ENCODE measurements at regions not wholly inside any gene's neighbourhood (a gene's known extent, or its start where the extent isn't known, plus 50 kb on each side); places are given as distances from the start of the nearest gene placed in this dataset.

GRCh38 chr7:30213637-30214036 is 70.8 kb upstream of the ZNRF2 start:
- Histone ChIP-seq H3K9ac (replicated peaks in 1 of 4; ENCODE audit: extremely low read depth in 1 of 4, low read depth in 3 of 4, low read length in 3 of 4) (no peak overlapping the region), H4K20me1 (replicated peaks in 1 of 2; ENCODE audit: control insufficient read depth in 1 of 2, insufficient read depth in 2 of 2, low read length in 2 of 2) (no peaks in the 10 kb centered on the region), H2BK5ac (ENCODE audit: low read depth, low read length) (no peak overlapping the region), H2BK12ac (ENCODE audit: low read depth, low read length) (no peak overlapping the region), H3K4me1 (replicated peaks in 1 of 4; ENCODE audit: control insufficient read depth in 3 of 4, insufficient read depth in 4 of 4, low read length in 3 of 4) (no peaks in the 10 kb centered on the region), H3K27ac (ENCODE audit: low read depth, low read length) (no peak overlapping the region), H2AK5ac (ENCODE audit: low read depth, low read length) (no peak overlapping the region), H3K79me1 (ENCODE audit: low read depth, low read length) (no peaks in the 10 kb centered on the region), H3K4me2 (ENCODE audit: insufficient read depth in 1 of 2, low read depth in 2 of 2, low read length in 2 of 2) (no peak overlapping the region), H3K79me2 (ENCODE audit: control insufficient read depth in 1 of 2, insufficient read depth in 2 of 2, low read length in 2 of 2) (no peaks in the 10 kb centered on the region), H3K9me3 (ENCODE audit: insufficient read depth in 2 of 2, low read depth in 1 of 2, low read length in 1 of 2) (no peaks in the 10 kb centered on the region), H3K4ac (replicated peaks; ENCODE audit: insufficient read length, low read depth, low read length) (no peak overlapping the region), H2BK15ac (ENCODE audit: low read length) (no peak overlapping the region), H4K91ac (replicated peaks; ENCODE audit: insufficient read length, low read length) (no peak overlapping the region), H3K18ac (ENCODE audit: extremely low read depth, low read length) (no peak overlapping the region), H3K27me3 (replicated peaks in 1 of 4; ENCODE audit: control insufficient read depth in 3 of 4, extremely low read depth in 1 of 4, insufficient read depth in 3 of 4, low read length in 3 of 4) (no peaks in the 10 kb centered on the region), H3K36me3 (ENCODE audit: control insufficient read depth in 2 of 4, insufficient read depth in 4 of 4, low read length in 3 of 4) (no peaks in the 10 kb centered on the region), H4K8ac (ENCODE audit: extremely low read depth, insufficient read depth, low read length) (no peak overlapping the region), H3K23ac (ENCODE audit: insufficient read length) (no peak overlapping the region), H2BK20ac (ENCODE audit: low read length) (no peak overlapping the region), H3K14ac (ENCODE audit: insufficient read length) (no peak overlapping the region), H2BK120ac (replicated peaks; ENCODE audit: low read depth, low read length) (no peak overlapping the region), H3K23me2 (ENCODE audit: low read depth, low read length) (no peaks in the 10 kb centered on the region), H4K5ac (ENCODE audit: insufficient read length, low read depth, low read length) (no peak overlapping the region), H3K56ac (replicated peaks; ENCODE audit: insufficient read length, low read depth, low read length) (no peak overlapping the region), H2AFZ (ENCODE audit: low read length) (no peak overlapping the region), H3K4me3 (ENCODE audit: extremely low read depth in 1 of 4, insufficient read depth in 2 of 4, low read depth in 3 of 4, low read length in 4 of 4) (no peak overlapping the region)
- TF ChIP-seq ASH2L (IDR thresholded peaks at IDR 0.05; ENCODE audit: low read length): no peak
- TF ChIP-seq JUND (IDR thresholded peaks at IDR 0.05; ENCODE audit: low read length): no peak
- no peak for TF ChIP-seq PHF8 (conservative IDR thresholded peaks at IDR 0.05; ENCODE audit: low read depth, low read length)
- TF ChIP-seq NRF1 (IDR thresholded peaks at IDR 0.05; ENCODE audit: low read depth, low read length): no peak
- no peak for TF ChIP-seq YY1 (IDR thresholded peaks at IDR 0.05; ENCODE audit: low read depth, low read length)
- TF ChIP-seq HDAC2 (IDR thresholded peaks at IDR 0.05; ENCODE audit: borderline replicate concordance in 1 of 2, low read depth in 2 of 2, low read length in 2 of 2): no peak
- no peak for TF ChIP-seq KDM4A (IDR thresholded peaks at IDR 0.05; ENCODE audit: low read depth, low read length, severe bottlenecking)
- no peak for TF ChIP-seq RFX5 (IDR thresholded peaks at IDR 0.05; ENCODE audit: borderline replicate concordance, low read depth, low read length)
- TF ChIP-seq, protein P1, sequence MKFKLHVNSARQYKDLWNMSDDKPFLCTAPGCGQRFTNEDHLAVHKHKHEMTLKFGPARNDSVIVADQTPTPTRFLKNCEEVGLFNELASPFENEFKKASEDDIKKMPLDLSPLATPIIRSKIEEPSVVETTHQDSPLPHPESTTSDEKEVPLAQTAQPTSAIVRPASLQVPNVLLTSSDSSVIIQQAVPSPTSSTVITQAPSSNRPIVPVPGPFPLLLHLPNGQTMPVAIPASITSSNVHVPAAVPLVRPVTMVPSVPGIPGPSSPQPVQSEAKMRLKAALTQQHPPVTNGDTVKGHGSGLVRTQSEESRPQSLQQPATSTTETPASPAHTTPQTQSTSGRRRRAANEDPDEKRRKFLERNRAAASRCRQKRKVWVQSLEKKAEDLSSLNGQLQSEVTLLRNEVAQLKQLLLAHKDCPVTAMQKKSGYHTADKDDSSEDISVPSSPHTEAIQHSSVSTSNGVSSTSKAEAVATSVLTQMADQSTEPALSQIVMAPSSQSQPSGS (IDR thresholded peaks at IDR 0.05; ENCODE audit: low read length): no peak
- TF ChIP-seq SIN3A (conservative IDR thresholded peaks at IDR 0.05 in 1 of 2, IDR thresholded peaks at IDR 0.05 in 1 of 2; ENCODE audit: low read depth in 1 of 2, low read length in 2 of 2): no peak
- no peak for TF ChIP-seq TEAD4 (IDR thresholded peaks at IDR 0.05; ENCODE audit: low read depth, low read length)
- TF ChIP-seq SRF (IDR thresholded peaks at IDR 0.05; ENCODE audit: low read depth, low read length): no peak
- ChIA-PET POLR2A (ENCODE audit: partially characterized antibody) (no interaction called here), CTCF (ENCODE audit: partially characterized antibody) (interaction anchor here (0.9 to 1.3 kb wide), 2 partner anchors 12 to 49 kb away, joined by 3 read pairs; no protein-coding TSS in a partner anchor)
- no peak for DNase-seq (ENCODE audit: low read depth in 1 of 2, low spot score in 2 of 2)
- FAIRE-seq: no peak

Measured in H1 (cell line).